ENCODE measurements at regions not wholly inside any gene's neighbourhood (a gene's known extent, or its start where the extent isn't known, plus 50 kb on each side); places are given as distances from the start of the nearest gene placed in this dataset.

DNA sequence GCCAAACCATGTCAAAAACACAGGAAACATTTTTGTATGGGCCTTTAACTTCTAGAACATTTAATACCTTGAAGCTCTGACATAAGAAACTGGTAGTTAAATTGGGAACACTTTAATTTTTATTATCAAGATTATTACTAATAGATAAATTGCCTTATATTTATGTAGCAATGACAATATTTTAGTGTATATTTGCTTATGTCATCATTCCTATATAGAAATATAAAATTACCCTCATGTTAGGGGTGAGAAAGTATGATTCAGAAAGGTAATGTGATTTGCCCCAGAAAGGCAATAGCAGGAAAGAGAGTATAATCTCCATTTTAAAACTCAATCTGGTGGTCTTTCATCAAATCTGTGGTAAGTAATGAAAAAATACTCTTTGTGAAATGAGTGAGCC, 147.4 kb downstream of the IL15 start:
- no peak for DNase-seq (ENCODE audit: low read depth, low spot score)
- Mint-ChIP-seq H3K27me3 (ENCODE audit: low read depth) (no peaks in the 10 kb centered on the region), H3K4me1 (no peaks in the 10 kb centered on the region), H3K36me3 (ENCODE audit: low read depth) (no peaks in the 10 kb centered on the region), H3K27ac (ENCODE audit: unreplicated experiment) (no peak overlapping the region), H3K4me3 (no peak overlapping the region), H3K9me3 (peaks cover 9% of the 10 kb centered on the region)
- no peak for TF ChIP-seq CTCF (conservative IDR thresholded peaks at IDR 0.05)

DNA sequence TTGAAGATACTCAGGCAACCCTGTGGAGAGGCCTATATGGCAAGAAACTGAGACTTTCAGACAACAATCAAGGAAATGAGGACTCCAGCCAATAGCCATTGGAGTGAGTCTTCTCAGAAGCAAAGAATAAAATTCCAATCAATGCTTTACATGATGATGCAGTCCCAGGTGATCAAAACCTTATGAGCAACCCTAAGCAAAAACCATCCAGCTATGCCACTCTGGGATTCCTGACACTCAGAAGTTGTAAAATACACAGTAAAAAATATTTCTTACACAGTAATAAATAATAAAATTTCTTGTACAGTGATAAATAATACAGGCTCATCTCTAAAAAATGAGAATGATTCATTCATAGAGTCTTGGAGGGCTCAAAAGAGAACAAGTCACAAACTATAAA, 150.6 kb downstream of the IL15 start:
- Mint-ChIP-seq H3K27ac (ENCODE audit: unreplicated experiment) (no peak overlapping the region), H3K9me3 (peaks cover 9% of the 10 kb centered on the region), H3K4me3 (no peak overlapping the region), H3K36me3 (ENCODE audit: low read depth) (no peaks in the 10 kb centered on the region), H3K27me3 (ENCODE audit: low read depth) (no peaks in the 10 kb centered on the region), H3K4me1 (no peaks in the 10 kb centered on the region)
- DNase-seq (ENCODE audit: low read depth, low spot score): no peak
- TF ChIP-seq CTCF (conservative IDR thresholded peaks at IDR 0.05): no peak

- H3K9me3 Mint-ChIP-seq: peaks cover 3% of the 10 kb centered on the region
- H3K36me3 Mint-ChIP-seq (ENCODE audit: low read depth): no peaks in the 10 kb centered on the region
- H3K27me3 Mint-ChIP-seq (ENCODE audit: low read depth): no peaks in the 10 kb centered on the region
- H3K27ac Mint-ChIP-seq (ENCODE audit: unreplicated experiment): no peak overlapping the region
- no peak overlapping the region for H3K4me3 Mint-ChIP-seq
- TF ChIP-seq CTCF (conservative IDR thresholded peaks at IDR 0.05): no peak
- DNase-seq (ENCODE audit: low read depth, low spot score): no peak
- H3K4me1 Mint-ChIP-seq: no peaks in the 10 kb centered on the region
These were observed 152.0 kb downstream of the IL15 start for GRCh38 chr4:141788169-141788915.

DNA sequence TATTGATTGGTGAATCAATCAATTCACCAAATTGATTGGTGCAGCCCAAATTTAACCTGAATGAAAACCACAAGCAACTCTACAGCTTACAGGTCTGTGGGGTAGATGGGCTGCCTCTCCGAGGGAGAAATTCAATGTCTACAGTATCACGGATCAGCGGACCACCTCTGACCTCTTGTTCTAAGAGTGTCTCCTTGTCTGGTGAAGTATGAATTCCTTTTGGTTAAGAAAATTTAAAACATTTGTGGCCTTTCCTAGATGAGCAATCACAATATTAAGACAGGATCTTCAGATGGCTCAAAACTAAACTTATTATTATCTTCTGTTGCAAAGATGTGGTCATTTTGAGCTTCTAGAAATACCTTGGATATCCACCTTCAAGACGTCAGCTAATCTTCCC, 153.3 kb downstream of the IL15 start:
- H3K27ac Mint-ChIP-seq (ENCODE audit: unreplicated experiment): no peak overlapping the region
- no peak for TF ChIP-seq CTCF (conservative IDR thresholded peaks at IDR 0.05)
- H3K4me3 Mint-ChIP-seq: no peak overlapping the region
- H3K36me3 Mint-ChIP-seq (ENCODE audit: low read depth): no peaks in the 10 kb centered on the region
- no peaks in the 10 kb centered on the region for H3K27me3 Mint-ChIP-seq (ENCODE audit: low read depth)
- no peaks in the 10 kb centered on the region for H3K4me1 Mint-ChIP-seq
- no peak for DNase-seq (ENCODE audit: low read depth, low spot score)
- no peaks in the 10 kb centered on the region for H3K9me3 Mint-ChIP-seq

GRCh38 chr4:141792164-141792563, 155.8 kb downstream of the IL15 start:
- Mint-ChIP-seq H3K4me3 (no peak overlapping the region), H3K36me3 (ENCODE audit: low read depth) (no peaks in the 10 kb centered on the region), H3K4me1 (no peaks in the 10 kb centered on the region), H3K27me3 (ENCODE audit: low read depth) (no peaks in the 10 kb centered on the region), H3K9me3 (no peaks in the 10 kb centered on the region), H3K27ac (ENCODE audit: unreplicated experiment) (no peak overlapping the region)
- no peak for TF ChIP-seq CTCF (conservative IDR thresholded peaks at IDR 0.05)
- DNase-seq (ENCODE audit: low read depth, low spot score): no peak

All from neural crest cell (in vitro differentiated cells).